T-helper 2 cell (primary cell): ENCODE measurements at regions not wholly inside any gene's neighbourhood (a gene's known extent, or its start where the extent isn't known, plus 50 kb on each side); places are given as distances from the start of the nearest gene placed in this dataset.
A peak's percentile ranks its signal among the peaks of the same experiment; 100 is the strongest.
"Not testable (repeated sequence)": the region's sequence is repeated elsewhere in the genome, so short reads cannot be mapped to it uniquely, and the experiment has no call there.

Experiments
- DNase-seq, 5 experiments: peaks; one replicate each; pipeline versions ENCODE4 v3.0.0 to v3.0.0-alpha.2; 2012 to 2022

DNA sequence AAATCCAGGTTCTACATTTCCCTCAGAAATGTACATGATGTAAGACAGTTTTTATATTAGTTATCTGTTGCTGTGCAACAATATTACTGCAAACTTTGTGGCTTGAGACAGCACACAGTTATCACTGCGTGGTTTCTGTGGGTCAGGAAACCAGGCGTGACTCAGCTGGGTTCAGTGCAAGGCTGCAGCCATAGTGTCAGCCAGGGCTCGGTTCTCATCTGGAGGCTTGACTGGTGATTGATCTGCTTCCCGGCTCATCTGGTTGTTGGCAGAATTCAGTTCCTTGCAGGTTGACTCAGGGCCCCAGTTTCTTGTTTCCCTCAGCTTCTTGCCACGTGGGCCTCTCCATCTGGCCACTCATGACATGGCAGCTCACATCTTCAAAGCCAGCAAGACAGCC is 146.8 kb upstream of the ROPN1B start:
- DNase-seq, result peak in 4 of 5 experiments; percentile 33 to 69 (median 52)

DNA sequence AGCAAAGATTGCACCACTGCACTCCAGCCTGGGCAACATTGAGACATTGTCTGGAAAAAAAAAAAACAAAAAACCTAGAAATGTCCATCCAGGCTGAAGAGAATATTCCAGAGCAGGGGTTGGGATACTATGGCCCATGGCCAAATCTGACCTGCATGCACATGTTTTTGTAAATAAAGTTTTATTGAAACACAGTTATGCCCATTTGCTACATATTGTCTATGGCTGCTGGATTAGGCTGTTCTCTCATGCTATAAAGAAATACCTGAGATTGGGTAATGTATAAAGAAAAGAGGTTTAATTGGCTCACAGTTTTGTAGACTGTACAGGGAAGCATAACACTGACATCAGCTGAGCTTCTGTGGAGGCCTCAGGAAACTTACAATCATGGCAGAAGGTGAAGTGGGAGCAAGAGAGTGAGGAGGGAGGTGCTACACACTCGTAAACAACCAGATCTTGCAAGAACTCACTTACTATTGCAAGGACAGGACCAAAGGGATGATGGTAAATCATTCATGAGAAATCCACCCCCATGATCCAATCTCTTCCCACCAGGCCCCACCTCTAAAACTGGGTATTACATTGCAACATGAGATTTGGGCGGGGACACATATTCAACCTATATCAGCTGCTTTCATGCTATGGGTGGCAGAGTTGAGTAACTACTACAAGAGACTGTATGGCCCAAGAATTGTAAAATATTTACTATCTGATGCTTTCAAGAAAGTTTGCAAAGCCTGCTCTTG is 137.8 kb upstream of the ROPN1B start:
- not testable (repeated sequence) for DNase-seq

GRCh38 chr3:125835562-125835961 is 133.4 kb upstream of the ROPN1B start:
- DNase-seq, result not testable (repeated sequence)

DNA sequence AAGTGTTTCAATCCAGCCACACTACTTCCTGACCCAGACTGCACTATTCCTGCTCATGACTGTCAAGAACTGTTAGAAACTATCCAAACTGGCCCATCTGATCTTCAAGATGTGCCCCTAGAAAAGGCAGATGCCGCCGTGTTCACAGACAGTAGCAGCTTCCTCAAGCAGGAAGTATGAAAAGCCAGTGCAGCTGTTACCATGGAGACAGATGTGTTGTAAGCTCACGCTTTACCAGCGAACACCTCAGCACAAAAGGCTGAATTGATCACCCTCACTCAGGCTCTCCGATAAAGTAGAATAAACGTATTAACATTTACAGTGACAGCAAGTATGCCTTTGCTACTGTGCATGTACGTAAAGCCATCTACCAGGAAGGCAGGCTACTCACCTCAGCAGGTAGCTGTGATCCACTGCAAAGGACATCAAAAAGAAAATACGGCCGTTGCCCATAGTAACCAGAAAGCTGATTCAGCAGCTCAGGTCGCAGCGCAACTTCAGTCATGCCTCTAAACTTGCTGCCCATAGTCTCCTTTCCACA is 132.9 kb upstream of the ROPN1B start:
- DNase-seq, result peak; percentile 2 to 83 (median 48)

DNA sequence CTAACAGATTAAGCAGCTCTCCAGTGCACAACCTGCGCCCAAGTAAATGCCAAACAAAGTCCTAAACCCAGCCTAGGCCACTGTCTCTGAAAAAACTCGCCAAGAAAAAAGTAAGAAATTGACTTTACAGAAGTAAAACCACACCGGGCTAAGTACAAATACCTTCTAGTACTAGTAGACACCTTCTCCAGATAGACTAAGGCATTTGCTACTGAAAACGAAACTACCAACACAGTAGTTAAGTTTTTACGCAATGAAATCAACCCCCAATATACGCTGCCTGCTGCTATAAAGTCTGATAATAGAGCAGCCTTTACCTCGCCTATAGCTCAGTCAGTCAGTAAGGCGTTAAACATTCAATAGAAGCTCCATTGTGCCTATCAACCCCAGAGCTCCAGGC is 132.2 kb upstream of the ROPN1B start:
- DNase-seq, result peak in 2 of 5 experiments; percentile 13 to 55

- DNase-seq, result not testable (repeated sequence)
Observed at GRCh38 chr3:125838857-125839256, 130.1 kb upstream of the ROPN1B start.

DNA sequence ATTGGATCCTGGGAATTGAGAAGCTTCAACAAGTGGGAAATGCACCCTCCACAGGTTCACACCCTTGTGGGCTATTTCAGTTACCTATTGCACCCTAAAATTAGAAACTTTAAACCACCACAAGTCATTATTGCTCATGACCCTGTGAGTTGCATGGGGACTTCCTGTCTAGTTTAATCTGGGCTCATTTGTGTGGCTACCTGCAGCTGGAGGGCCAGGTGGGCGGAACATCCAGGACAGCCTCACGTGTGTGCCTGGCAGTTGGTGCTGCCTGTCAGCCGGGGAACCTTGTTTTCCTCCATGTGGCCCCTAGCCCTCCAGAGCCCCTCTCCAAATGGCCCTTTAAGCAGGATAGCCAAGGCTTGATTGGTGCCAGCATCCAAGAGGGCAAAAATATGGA is 128.5 kb upstream of the ROPN1B start:
- DNase-seq, result not testable (repeated sequence)

- DNase-seq, result not testable (repeated sequence)
Observed at GRCh38 chr3:125847966-125848365, 121.0 kb upstream of the ROPN1B start.

DNA sequence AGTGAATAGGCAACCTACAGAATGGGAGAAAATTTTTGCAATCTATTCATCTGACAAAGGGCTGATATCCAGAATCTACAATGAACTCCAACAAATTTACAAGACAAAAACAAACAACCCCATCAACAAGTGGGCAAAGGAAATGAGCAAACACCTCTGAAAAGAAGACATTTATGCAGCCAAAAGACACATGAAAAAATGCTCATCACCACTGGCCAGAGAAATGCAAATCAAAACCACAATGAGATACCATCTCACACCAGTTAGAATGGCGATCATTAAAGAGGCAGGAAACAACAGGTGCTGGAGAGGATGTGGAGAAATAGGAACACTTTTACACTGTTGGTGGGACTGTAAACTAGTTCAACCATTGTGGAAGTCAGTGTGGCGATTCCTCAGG is 114.0 kb upstream of the ROPN1B start:
- DNase-seq, result not testable (repeated sequence)

DNA sequence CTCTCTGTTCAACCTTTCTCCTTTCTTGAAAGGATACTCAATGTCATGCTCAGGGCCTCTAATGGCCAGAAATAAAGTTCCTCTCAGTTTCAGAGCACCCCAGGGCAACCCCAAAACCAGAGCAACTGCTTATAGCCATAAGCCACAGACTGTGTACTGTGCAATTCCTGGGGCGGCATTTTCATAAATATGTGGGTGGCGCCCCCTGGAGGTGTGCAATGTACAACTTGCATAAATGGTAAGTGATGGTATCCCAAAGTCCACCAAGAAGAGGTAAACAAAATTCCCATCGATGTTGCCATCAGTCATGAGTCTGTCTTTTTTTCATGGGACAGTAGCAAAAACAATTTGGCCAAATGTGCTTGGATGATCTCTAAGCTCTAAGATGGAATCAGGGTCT is 108.4 kb upstream of the ROPN1B start:
- DNase-seq, result not testable (repeated sequence)

DNA sequence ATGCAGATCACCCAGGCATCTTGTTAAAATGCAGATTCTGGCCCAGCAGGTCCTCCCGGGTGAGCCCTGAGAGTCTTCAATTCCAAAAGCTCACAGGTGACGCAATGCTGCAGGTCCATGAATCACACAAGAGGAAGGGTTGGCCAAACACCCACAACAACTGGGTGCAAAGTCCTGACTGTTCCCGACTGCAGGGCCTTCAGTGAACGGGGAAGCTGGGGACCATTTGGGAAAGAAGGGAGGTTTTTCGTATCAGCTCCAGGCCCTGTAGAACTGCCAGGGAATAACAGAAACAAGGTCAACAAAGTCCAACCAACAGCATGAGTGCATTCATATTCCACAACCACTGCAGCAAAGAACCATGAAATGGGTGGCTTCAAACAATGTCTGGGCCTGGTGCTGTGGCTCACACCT is 106.1 kb upstream of the ROPN1B start:
- DNase-seq, result not testable (repeated sequence)

DNA sequence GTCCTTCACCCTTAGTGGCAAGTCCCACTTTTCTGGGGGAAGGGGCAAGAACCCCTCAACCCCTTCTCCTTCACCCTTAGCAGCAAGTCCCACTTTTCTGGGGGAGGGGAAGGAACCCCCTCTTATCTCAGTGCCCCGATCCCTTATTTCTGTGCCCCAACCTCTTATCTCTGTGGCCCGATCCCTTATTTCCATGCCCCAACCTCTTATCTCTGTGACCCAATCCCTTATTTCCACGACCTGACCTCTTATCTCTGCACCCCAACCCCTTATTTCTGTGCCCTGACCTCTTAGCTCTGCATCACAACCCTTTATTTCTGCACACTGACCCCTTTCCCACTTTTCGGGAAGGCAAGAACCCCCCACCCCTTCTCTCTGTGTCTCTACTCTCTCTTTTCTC is 104.4 kb upstream of the ROPN1B start:
- DNase-seq, result not testable (repeated sequence)

- not testable (repeated sequence) for DNase-seq
Observed at GRCh38 chr3:125886006-125886405, 83.0 kb upstream of the ROPN1B start.

DNA sequence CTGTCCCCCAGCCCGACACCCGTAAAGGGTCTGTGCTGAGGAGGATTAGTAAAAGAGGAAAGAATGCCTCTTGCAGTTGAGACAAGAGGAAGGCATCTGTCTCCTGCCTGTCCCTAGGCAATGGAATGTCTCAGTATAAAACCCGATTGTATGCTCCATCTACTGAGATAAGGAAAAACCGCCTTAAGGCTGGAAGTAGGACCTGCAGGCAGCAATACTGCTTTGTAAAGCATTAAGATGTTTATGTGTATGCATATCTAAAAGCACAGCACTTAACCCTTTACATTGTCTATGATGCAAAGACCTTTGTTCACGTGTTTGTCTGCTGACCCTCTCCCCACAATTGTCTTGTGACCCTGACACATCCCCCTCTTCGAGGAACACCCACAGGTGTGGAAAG is 69.8 kb upstream of the ROPN1B start:
- not testable (repeated sequence) for DNase-seq

- DNase-seq, result not testable (repeated sequence)
Observed at GRCh38 chr3:125901473-125901872, 67.5 kb upstream of the ROPN1B start.

DNA sequence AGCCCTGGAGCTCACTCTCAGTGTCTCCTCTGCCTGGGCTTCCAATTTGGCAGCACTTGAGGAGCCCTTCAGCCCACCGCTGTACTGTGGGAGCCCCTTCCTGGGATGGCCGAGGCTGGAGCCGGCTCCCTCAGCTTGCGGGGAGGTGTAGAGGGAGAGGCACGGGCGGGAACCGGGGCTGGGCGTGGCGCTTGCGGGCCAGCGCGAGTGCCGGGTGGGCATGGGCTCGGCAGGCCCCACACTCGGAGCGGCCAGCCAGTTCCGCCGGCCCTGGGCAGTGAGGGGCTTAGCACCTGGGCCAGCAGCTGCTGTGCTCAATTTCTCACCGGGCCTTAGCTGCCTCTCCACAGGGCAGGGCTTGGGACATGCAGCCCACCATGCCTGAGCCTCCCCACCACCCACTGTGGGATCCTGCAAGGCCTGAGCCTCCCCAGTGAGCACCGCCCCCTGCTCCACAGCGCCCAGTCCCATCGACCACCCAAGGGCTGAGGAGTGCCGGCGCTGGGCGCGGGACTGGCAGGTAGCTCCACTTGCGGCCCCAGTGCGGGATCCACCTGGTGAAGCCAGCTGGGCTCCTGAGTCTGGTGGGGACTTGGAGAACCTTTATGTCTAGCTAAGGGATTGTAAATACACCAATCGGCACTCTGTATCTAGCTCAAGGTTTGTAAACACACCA is 65.1 kb upstream of the ROPN1B start:
- DNase-seq, result not testable (repeated sequence)

- DNase-seq, result not testable (repeated sequence)
Observed at GRCh38 chr3:125907279-125907678, 61.7 kb upstream of the ROPN1B start.

DNA sequence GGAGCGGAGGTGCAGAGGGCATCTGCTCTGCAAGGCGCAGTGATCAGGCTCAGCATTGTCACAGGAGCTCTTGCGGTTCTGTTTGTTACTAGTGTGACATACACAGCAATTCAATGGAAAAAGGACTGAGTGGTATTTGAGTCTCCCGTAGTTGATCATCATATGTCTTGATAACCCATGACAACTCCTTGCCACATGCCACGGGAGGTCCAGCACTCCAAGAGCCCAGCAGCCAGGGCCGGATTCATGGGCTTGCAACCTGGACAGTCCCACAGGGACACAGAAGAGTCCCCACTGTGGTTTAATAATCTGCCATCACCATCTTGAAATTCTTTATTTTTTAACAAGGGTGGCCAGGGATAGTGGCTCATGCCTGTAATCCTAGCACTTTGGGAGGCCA is 58.1 kb upstream of the ROPN1B start:
- DNase-seq, result not testable (repeated sequence)

DNA sequence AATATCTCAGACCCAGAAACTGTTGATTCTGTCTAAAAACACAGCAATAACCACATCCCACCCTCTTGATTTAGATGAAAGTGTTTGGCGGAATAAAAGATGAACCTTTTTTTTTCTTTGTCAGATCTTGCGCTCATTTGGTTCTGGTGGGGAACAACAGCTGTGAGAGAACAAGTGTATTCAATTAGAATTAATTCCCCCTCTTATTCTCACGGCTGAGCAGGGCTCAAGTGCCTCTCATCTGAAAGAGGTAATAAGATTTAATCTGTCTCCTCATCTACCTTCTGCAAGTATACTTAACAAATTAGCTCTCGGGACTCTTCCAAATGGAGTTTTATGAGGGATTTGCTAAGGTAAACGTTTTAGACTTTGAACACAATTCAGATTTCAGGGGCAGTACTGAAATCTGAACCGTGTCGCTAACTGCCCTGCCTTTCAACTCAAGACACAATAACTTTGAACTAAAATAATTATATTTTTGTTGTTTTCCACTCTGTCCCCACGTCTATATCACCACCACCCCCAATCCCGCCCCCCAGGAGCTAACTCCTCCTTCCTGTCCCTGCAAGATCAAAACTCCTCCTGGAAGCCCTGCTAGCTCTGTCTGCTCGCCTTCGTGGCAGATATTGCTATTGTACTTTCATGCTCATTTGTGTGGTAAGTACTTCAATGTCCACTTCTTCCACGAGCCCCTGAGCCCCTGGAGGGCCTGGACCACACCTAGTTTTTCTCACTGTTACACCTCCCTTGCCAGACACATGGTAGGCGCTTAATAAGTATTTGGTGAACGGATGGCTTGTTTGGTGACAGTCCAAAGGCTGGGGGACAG is 54.2 kb upstream of the ROPN1B start:
- DNase-seq, result not testable (repeated sequence)

GRCh38 chr3:125915437-125915787 is 53.6 kb upstream of the ROPN1B start:
- peak in 2 of 5 experiments; percentile 8 to 31 for DNase-seq

DNA sequence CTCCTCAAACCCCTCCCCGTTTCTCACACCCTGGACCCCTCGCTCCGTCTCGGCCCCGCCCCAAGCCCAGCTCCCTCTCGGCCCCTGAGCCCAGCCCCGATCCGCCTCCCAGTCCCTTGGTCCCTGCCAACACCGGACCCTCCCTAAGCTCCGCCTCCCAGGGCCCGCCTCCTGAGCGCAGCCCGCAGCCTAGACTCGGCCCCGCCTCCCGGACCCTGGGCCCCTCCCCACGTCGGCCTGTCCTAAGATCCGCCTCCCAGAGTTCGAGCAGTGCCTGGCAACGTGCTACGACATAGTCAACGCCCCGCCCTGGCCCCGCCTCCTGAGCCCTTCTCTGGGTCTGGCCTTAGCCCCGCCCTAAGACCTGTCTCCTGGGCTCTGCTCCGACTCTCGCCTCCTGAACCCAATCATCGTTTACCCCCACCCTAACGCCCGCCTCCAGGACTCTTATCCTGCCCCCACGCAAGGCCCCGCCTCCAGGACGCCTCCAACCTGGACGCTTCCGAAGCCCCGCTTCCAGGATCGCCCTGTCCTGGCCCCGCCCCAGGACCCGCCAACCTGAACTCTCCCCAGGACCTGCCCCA is 53.1 kb upstream of the ROPN1B start:
- DNase-seq, result peak; percentile 97 to 99 (median 99)

- DNase-seq, result peak in 4 of 5 experiments; percentile 93 to 97 (median 96)
Observed at GRCh38 chr3:125916376-125916978, 52.5 kb upstream of the ROPN1B start.
